Choroid plexus epithelial cell (primary cell): ENCODE measurements at regions not wholly inside any gene's neighbourhood (a gene's known extent, or its start where the extent isn't known, plus 50 kb on each side); places are given as distances from the start of the nearest gene placed in this dataset.

Source experiments
- DNase-seq: peaks from one replicate; pipeline ENCODE4 v3.0.0-alpha.2; 2010; ENCODE audit warnings: low read depth
- H3K4me3 ChIP-seq: 2 replicates; pipeline ENCODE4 v1.5.1; 2011; ENCODE audit warnings: low read depth, mild to moderate bottlenecking, control low read depth, low read length, moderate library complexity
- CTCF ChIP-seq: conservative IDR thresholded peaks from 2 replicates; pipeline ENCODE4 v1.5.1; 2011; ENCODE audit warnings: low read depth, mild to moderate bottlenecking, control low read depth, inconsistent platforms, low read length, moderate library complexity

GRCh38 chr3:187464682-187465081 lies 96.5 kb downstream of the RTP4 start:
- no peak overlapping the region for H3K4me3 ChIP-seq
- no peak for TF ChIP-seq CTCF
- DNase-seq, result no peak

- TF ChIP-seq CTCF, result no peak
- no peak overlapping the region for H3K4me3 ChIP-seq
- no peak for DNase-seq
Measured at GRCh38 chr3:187458921-187459320, 90.7 kb downstream of the RTP4 start.

- no peak overlapping the region for H3K4me3 ChIP-seq
- TF ChIP-seq CTCF, result no peak
- no peak for DNase-seq
Measured at GRCh38 chr3:187458383-187458782, 90.2 kb downstream of the RTP4 start.

- peak; percentile 69 for DNase-seq
- H3K4me3 ChIP-seq, result no peak overlapping the region
- no peak for TF ChIP-seq CTCF
Measured at GRCh38 chr3:187456250-187456649, 88.1 kb downstream of the RTP4 start.

GRCh38 chr3:187454085-187454815 lies 86.1 kb downstream of the RTP4 start:
- no peak for TF ChIP-seq CTCF
- no peak overlapping the region for H3K4me3 ChIP-seq
- no peak for DNase-seq

GRCh38 chr3:187450431-187451190 lies 82.4 kb downstream of the RTP4 start:
- H3K4me3 ChIP-seq, result no peak overlapping the region
- TF ChIP-seq CTCF, result no peak
- no peak for DNase-seq
